Tibial artery (tissue), 4 donors: ENCODE measurements at regions not wholly inside any gene's neighbourhood (a gene's known extent, or its start where the extent isn't known, plus 50 kb on each side); places are given as distances from the start of the nearest gene placed in this dataset.

Experiments
- DNase-seq, 2 donors: peaks; one replicate each; pipeline ENCODE4 v3.0.0-alpha.2; 2019
- H3K27ac ChIP-seq, 2 donors: fragments of 200-600 bp; sonication (generic) in 1 of 2; 1 replicate in 1 of 2; 2 replicates in 1 of 2; pipeline ENCODE4 v1.5.1; 2018 to 2019; ENCODE audit warnings: mild to moderate bottlenecking in 1 of 2
- H3K27me3 ChIP-seq, 2 donors: fragments of 200-600 bp; sonication (generic) in 1 of 2; one replicate each; pipeline versions ENCODE4 v1.5.1 to v1.6.0; 2016 to 2019
- H3K36me3 ChIP-seq, 3 donors: fragments of 200-600 bp; sonication (generic) in 2 of 3; one replicate each; pipeline ENCODE4 v1.5.1; 2016 to 2019; ENCODE audit warnings: mild to moderate bottlenecking in 2 of 3
- H3K4me1 ChIP-seq, 4 donors: fragments of 200-600 bp; sonication (generic) in 2 of 4; 1 replicate in 3 of 4; 2 replicates in 1 of 4; pipeline ENCODE4 v1.5.1; 2016 to 2019
- H3K4me3 ChIP-seq, 2 donors: fragments of 200-600 bp; sonication (generic) in 1 of 2; 1 replicate in 1 of 2; 2 replicates in 1 of 2; pipeline ENCODE4 v1.5.1; 2018 to 2019; ENCODE audit warnings: mild to moderate bottlenecking in 2 of 2
- H3K9me3 ChIP-seq, 3 donors: fragments of 200-600 bp; sonication (generic) in 1 of 3; one replicate each; pipeline ENCODE4 v1.5.1; 2016 to 2019
- CTCF ChIP-seq, 2 experiments: fragments of 200-600 bp in 1 of 2; fragments of 450-650 bp in 1 of 2; IDR thresholded peaks; one replicate each; pipeline ENCODE4 v1.5.1; 2017 to 2019; ENCODE audit warnings: antibody characterized with exemption in 2 of 2, mild to moderate bottlenecking in 1 of 2, moderate library complexity in 1 of 2
- intact Hi-C: fragments of 100-400 bp; cut with DNase I; formaldehyde crosslinking; loops from one replicate; pipeline ENCODE4 v1.15.0; 2023; ENCODE audit warnings: low total_unique reads

GRCh38 chr9:88772575-88772974, 218.7 kb upstream of the S1PR3 start:
- Histone ChIP-seq H3K4me1 (peaks cover 0 to 38% (median 10%) of the 10 kb centered on the region in 4 donors), H3K9me3 (no peaks in the 10 kb centered on the region), H3K27ac (no peak overlapping the region), H3K36me3 (no peaks in the 10 kb centered on the region), H3K4me3 (no peak overlapping the region), H3K27me3 (no peaks in the 10 kb centered on the region)
- TF ChIP-seq CTCF (IDR thresholded peaks at IDR 0.05) = no peak
- intact Hi-C loops = no loop called here
- DNase-seq = no peak

GRCh38 chr9:88773126-88773525, 218.1 kb upstream of the S1PR3 start:
- Histone ChIP-seq H3K9me3 (no peaks in the 10 kb centered on the region), H3K27me3 (no peaks in the 10 kb centered on the region), H3K4me1 (peaks cover 0 to 44% (median 14%) of the 10 kb centered on the region in 4 donors), H3K27ac (no peak overlapping the region), H3K4me3 (no peak overlapping the region), H3K36me3 (no peaks in the 10 kb centered on the region)
- no peak for TF ChIP-seq CTCF (IDR thresholded peaks at IDR 0.05)
- intact Hi-C loops = no loop called here
- no peak for DNase-seq

- intact Hi-C loops = no loop called here
- TF ChIP-seq CTCF (IDR thresholded peaks at IDR 0.05) = no peak
These were observed 217.5 kb upstream of the S1PR3 start for GRCh38 chr9:88773627-88774244.

GRCh38 chr9:88775037-88775471, 216.2 kb upstream of the S1PR3 start:
- intact Hi-C loops = no loop called here
- Histone ChIP-seq H3K27me3 (no peaks in the 10 kb centered on the region), H3K36me3 (no peaks in the 10 kb centered on the region), H3K4me1 (peaks cover 0 to 46% (median 14%) of the 10 kb centered on the region in 4 donors), H3K9me3 (no peaks in the 10 kb centered on the region), H3K27ac (peak overlapping the region; percentile 16 to 48), H3K4me3 (no peak overlapping the region)
- no peak for TF ChIP-seq CTCF (IDR thresholded peaks at IDR 0.05)
- DNase-seq = peak in 1 of 2 donors; percentile 70

More at GRCh38 chr9:88773627-88774244, 217.5 kb upstream of the S1PR3 start:
- H3K9me3 ChIP-seq = no peaks in the 10 kb centered on the region
- H3K4me1 ChIP-seq = peaks cover 0 to 46% (median 14%) of the 10 kb centered on the region in 4 donors
- no peaks in the 10 kb centered on the region for H3K27me3 ChIP-seq
- H3K27ac ChIP-seq = no peak overlapping the region
- H3K4me3 ChIP-seq = no peak overlapping the region
- H3K36me3 ChIP-seq = no peaks in the 10 kb centered on the region
- DNase-seq = no peak

GRCh38 chr9:88775559-88775958, 215.7 kb upstream of the S1PR3 start:
- DNase-seq = no peak
- TF ChIP-seq CTCF (IDR thresholded peaks at IDR 0.05) = no peak
- no peaks in the 10 kb centered on the region for H3K36me3 ChIP-seq
- H3K4me3 ChIP-seq = no peak overlapping the region
- no peaks in the 10 kb centered on the region for H3K9me3 ChIP-seq
- intact Hi-C loops = no loop called here
- peak overlapping the region; percentile 16 to 48 for H3K27ac ChIP-seq
- H3K4me1 ChIP-seq = peaks cover 0 to 46% (median 14%) of the 10 kb centered on the region in 4 donors
- H3K27me3 ChIP-seq = no peaks in the 10 kb centered on the region
